Dendritic cell treated with granulocyte-macrophage colony-stimulating factor and Interleukin-4, amounts not matched to agents 40 ng/mL and 50 ng/mL, for 4 days (primary cell): ENCODE measurements at regions not wholly inside any gene's neighbourhood (a gene's known extent, or its start where the extent isn't known, plus 50 kb on each side); places are given as distances from the start of the nearest gene placed in this dataset.

Experiments used
- H3K27ac Mint-ChIP-seq: one replicate; pipeline ENCODE4 v1.8.0; 2022; ENCODE audit warnings: mild to moderate bottlenecking, mixed read lengths
- H3K27me3 Mint-ChIP-seq: one replicate; pipeline ENCODE4 v1.8.0; 2022; ENCODE audit warnings: mild to moderate bottlenecking, mixed read lengths
- H3K36me3 Mint-ChIP-seq: one replicate; pipeline ENCODE4 v1.8.0; 2022; ENCODE audit warnings: low read depth, mixed read lengths
- H3K4me1 Mint-ChIP-seq: one replicate; pipeline ENCODE4 v1.8.0; 2022; ENCODE audit warnings: low read depth, mixed read lengths
- H3K4me3 Mint-ChIP-seq: one replicate; pipeline ENCODE4 v1.8.0; 2022; ENCODE audit warnings: mild to moderate bottlenecking, moderate library complexity, mixed read lengths
- H3K9me3 Mint-ChIP-seq: one replicate; pipeline ENCODE4 v1.8.0; 2022; ENCODE audit warnings: mixed read lengths
- intact Hi-C: fragments of 100-400 bp; cut with micrococcal nuclease; formaldehyde crosslinking; loops from one replicate; pipeline ENCODE4 v1.15.0; 2022

DNA sequence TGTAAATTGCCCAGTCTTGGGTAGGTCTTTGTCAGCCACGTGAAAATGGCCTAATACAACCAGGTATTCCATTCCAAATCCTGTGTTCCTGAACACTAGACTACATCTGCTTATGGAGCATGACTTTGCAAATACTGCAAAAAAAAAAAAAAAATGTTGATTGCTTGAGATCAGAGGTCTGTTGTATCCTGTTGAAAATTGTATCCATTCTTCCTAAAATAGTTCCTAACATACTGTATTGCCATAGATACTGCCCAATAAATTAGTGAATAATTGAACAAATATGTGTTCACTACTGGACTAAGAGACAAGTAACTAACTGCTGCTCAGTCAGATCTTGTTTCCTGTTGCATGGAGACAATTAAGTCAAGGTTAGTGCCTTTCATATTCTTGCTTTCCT lies 164.3 kb upstream of the PABPC4L start:
- intact Hi-C loops: no loop called here
- no peak overlapping the region for H3K27ac Mint-ChIP-seq
- H3K27me3 Mint-ChIP-seq: no peaks in the 10 kb centered on the region
- no peaks in the 10 kb centered on the region for H3K4me1 Mint-ChIP-seq
- no peaks in the 10 kb centered on the region for H3K9me3 Mint-ChIP-seq
- H3K36me3 Mint-ChIP-seq: no peaks in the 10 kb centered on the region
- no peak overlapping the region for H3K4me3 Mint-ChIP-seq

DNA sequence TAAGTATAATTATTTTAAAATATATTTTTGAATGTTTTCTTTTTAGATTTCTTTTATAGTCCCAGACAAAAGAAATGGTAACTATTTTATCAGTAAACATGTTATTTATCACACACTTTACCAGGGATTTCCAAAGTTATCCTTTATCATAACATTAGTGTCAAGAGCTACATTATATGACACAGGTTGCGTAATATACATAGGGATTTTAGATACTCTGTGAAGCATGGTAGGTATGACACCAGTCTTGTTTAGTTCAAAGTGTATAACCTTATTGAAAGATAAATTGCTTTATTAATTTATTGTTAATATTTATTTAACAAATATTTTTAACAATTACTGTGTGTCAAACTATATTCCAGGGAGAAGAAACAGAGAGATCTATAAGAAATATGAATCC lies 163.3 kb upstream of the PABPC4L start:
- intact Hi-C loops: no loop called here
- Mint-ChIP-seq H3K27me3 (no peaks in the 10 kb centered on the region), H3K36me3 (no peaks in the 10 kb centered on the region), H3K4me3 (no peak overlapping the region), H3K27ac (no peak overlapping the region), H3K4me1 (no peaks in the 10 kb centered on the region), H3K9me3 (no peaks in the 10 kb centered on the region)

DNA sequence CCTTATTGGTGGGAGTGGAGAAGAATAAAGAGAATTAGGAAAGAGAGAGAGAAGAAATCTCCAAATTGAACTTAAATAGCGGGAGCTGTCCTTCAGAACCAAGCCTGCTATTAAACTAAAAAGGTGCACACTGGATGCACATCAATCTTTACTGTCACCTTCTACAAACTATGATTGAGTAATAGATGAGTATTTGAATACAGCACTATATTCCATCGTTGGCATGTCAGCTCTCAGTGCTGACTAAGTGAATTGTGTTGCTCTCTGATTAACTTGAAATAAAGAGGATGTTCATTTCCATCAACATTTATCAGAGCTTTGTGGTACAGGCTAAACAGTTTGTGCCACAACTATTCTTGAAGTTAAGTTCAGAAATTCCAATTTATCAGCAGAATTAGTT lies 143.7 kb upstream of the PABPC4L start:
- no peaks in the 10 kb centered on the region for H3K36me3 Mint-ChIP-seq
- intact Hi-C loops: no loop called here
- H3K9me3 Mint-ChIP-seq: no peaks in the 10 kb centered on the region
- H3K27ac Mint-ChIP-seq: no peak overlapping the region
- H3K27me3 Mint-ChIP-seq: no peaks in the 10 kb centered on the region
- no peaks in the 10 kb centered on the region for H3K4me1 Mint-ChIP-seq
- H3K4me3 Mint-ChIP-seq: no peak overlapping the region

DNA sequence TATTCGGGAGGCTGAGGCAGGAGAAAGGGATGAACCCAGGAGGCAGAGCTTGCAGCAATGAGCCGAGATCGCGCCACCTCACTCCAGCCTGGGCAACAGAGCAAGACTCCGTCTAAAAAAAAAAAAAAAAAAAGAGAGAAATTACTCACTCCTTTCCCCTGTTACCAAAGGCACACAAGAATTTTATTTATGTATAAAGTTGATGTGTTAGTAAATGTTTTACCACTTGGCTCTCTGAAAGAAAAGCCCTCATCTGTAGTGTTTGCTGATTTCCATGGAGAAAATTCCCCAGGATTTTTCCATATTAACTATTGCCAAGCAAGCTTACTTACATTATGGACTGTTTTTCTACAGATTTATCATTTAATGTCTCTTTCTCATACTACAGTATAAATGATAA lies 142.1 kb upstream of the PABPC4L start:
- Mint-ChIP-seq H3K4me1 (no peaks in the 10 kb centered on the region), H3K27me3 (no peaks in the 10 kb centered on the region), H3K36me3 (no peaks in the 10 kb centered on the region), H3K27ac (no peak overlapping the region), H3K4me3 (no peak overlapping the region), H3K9me3 (no peaks in the 10 kb centered on the region)
- intact Hi-C loops: no loop called here

DNA sequence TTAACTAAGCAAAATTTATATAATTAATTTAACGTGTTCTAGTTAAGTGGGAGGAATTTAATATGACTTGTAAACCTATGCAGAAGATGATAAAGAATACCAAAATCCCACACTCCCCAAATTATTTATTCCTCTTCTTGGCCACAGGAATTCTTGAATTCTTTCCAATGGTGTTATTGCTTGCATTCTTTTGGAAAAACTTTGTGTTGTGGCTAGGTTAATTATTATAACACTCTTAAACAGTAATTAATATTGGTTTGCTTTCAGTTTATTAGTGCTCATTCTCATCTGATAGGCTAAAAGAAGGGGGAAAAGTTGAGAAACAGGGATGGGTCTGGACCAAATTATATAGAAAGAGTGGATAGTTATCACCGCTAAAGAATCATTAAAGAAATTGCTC lies 141.5 kb upstream of the PABPC4L start:
- no peak overlapping the region for H3K4me3 Mint-ChIP-seq
- no peaks in the 10 kb centered on the region for H3K4me1 Mint-ChIP-seq
- intact Hi-C loops: no loop called here
- no peak overlapping the region for H3K27ac Mint-ChIP-seq
- H3K36me3 Mint-ChIP-seq: no peaks in the 10 kb centered on the region
- no peaks in the 10 kb centered on the region for H3K9me3 Mint-ChIP-seq
- no peaks in the 10 kb centered on the region for H3K27me3 Mint-ChIP-seq

DNA sequence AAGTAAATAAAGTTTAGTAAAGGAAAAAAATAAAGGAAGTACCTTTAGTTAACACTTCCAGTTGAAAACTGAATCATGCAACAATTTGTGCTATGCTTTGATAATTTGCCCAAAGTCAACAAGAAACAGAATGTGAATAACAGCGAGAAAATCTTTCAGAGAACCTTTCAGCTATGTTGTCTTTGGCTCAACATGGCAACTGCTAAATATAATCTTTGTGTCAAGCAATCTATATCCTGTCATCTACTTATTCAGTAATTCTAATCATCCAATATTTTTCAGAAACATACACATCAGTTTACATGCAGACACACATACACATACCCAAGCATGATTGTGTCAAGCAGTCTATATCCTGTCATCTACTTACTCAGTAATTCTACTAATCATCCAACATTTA lies 136.0 kb upstream of the PABPC4L start:
- Mint-ChIP-seq H3K9me3 (no peaks in the 10 kb centered on the region), H3K36me3 (no peaks in the 10 kb centered on the region), H3K27me3 (no peaks in the 10 kb centered on the region), H3K27ac (no peak overlapping the region), H3K4me1 (no peaks in the 10 kb centered on the region), H3K4me3 (no peak overlapping the region)
- intact Hi-C loops: no loop called here

DNA sequence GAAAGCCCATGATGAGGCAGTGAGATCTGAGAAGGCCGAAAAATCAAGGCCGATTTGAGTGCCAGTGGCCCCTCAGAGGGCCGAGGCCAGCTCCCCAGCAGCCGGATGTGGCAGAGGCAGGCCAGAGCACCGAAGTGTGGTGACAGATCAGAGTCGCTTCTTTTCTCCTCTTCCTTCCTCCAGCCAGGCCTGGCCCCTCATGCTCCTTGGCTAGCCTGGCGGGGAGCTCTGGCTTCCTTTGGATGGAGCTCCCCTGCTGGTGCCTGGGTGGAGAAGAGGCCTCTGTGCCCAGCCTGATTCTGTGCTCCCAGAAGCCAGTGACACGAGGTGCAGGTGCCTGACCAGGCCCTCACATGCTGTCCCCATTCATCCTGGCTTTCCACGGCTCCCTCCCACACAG lies 127.2 kb upstream of the PABPC4L start:
- H3K27me3 Mint-ChIP-seq: no peaks in the 10 kb centered on the region
- no peaks in the 10 kb centered on the region for H3K4me1 Mint-ChIP-seq
- intact Hi-C loops: no loop called here
- H3K9me3 Mint-ChIP-seq: peaks cover 11% of the 10 kb centered on the region
- no peak overlapping the region for H3K27ac Mint-ChIP-seq
- H3K4me3 Mint-ChIP-seq: no peak overlapping the region
- H3K36me3 Mint-ChIP-seq: no peaks in the 10 kb centered on the region

- no peaks in the 10 kb centered on the region for H3K27me3 Mint-ChIP-seq
- no peaks in the 10 kb centered on the region for H3K36me3 Mint-ChIP-seq
- no peaks in the 10 kb centered on the region for H3K4me1 Mint-ChIP-seq
- no peak overlapping the region for H3K27ac Mint-ChIP-seq
- no peak overlapping the region for H3K4me3 Mint-ChIP-seq
- H3K9me3 Mint-ChIP-seq: peaks cover 11% of the 10 kb centered on the region
- intact Hi-C loops: no loop called here
Observed at GRCh38 chr4:134327274-134328122, 125.9 kb upstream of the PABPC4L start.

- intact Hi-C loops: no loop called here
- Mint-ChIP-seq H3K27me3 (no peaks in the 10 kb centered on the region), H3K4me1 (no peaks in the 10 kb centered on the region), H3K36me3 (no peaks in the 10 kb centered on the region), H3K4me3 (no peak overlapping the region), H3K27ac (no peak overlapping the region), H3K9me3 (peaks cover 11% of the 10 kb centered on the region)
Observed at GRCh38 chr4:134326866-134327265, 125.3 kb upstream of the PABPC4L start.

GRCh38 chr4:134324179-134324578 lies 122.6 kb upstream of the PABPC4L start:
- no peaks in the 10 kb centered on the region for H3K4me1 Mint-ChIP-seq
- intact Hi-C loops: no loop called here
- H3K9me3 Mint-ChIP-seq: peaks cover 27% of the 10 kb centered on the region
- no peak overlapping the region for H3K4me3 Mint-ChIP-seq
- H3K27ac Mint-ChIP-seq: no peak overlapping the region
- H3K27me3 Mint-ChIP-seq: no peaks in the 10 kb centered on the region
- H3K36me3 Mint-ChIP-seq: no peaks in the 10 kb centered on the region

DNA sequence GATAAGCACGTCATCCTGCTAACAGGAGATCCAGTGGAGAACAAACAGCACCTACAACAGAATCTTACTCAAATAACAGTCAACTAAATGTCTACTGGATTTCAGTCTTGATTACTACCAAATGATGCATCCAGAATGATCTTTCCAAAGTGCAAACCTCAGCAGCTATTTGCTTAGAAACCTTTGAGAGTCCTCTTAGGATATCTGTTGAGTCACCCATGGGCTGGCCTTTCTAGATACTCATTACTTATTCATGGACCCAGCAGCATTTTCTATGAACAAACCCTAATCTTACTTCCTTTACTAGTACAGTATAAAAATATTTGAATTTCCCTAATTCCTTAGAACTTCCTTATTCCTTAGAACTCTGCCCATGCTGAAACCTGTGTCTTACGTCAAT lies 118.5 kb upstream of the PABPC4L start:
- H3K27ac Mint-ChIP-seq: no peak overlapping the region
- H3K4me1 Mint-ChIP-seq: no peaks in the 10 kb centered on the region
- intact Hi-C loops: no loop called here
- no peak overlapping the region for H3K4me3 Mint-ChIP-seq
- no peaks in the 10 kb centered on the region for H3K36me3 Mint-ChIP-seq
- no peaks in the 10 kb centered on the region for H3K27me3 Mint-ChIP-seq
- H3K9me3 Mint-ChIP-seq: peaks cover 15% of the 10 kb centered on the region

- Mint-ChIP-seq H3K36me3 (no peaks in the 10 kb centered on the region), H3K27me3 (no peaks in the 10 kb centered on the region), H3K4me3 (no peak overlapping the region), H3K27ac (no peak overlapping the region), H3K4me1 (no peaks in the 10 kb centered on the region), H3K9me3 (no peaks in the 10 kb centered on the region)
- intact Hi-C loops: no loop called here
Observed at GRCh38 chr4:134313591-134313990, 112.0 kb upstream of the PABPC4L start.

GRCh38 chr4:134309715-134310114 lies 108.1 kb upstream of the PABPC4L start:
- Mint-ChIP-seq H3K27ac (no peak overlapping the region), H3K4me1 (no peaks in the 10 kb centered on the region)
- intact Hi-C loops: no loop called here

DNA sequence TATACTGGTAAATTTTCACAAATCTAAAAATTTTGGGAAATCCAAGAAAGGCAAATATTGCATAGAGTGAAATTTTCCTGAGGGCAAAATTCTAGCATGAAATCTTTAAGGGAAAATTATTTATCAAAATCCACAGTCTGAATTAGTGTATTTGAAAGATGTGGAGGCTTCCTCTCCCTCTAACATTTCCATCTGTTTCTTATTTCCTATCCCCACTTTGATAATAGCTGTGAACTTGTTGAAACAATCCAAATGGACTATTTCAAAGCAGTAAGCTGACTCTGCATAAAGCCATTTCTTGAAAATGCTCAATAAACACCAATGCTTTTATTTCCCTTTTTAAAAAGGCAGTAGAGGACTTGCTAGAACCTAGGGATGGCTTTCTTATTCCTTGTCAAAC lies 107.3 kb upstream of the PABPC4L start:
- no peaks in the 10 kb centered on the region for H3K36me3 Mint-ChIP-seq
- H3K27ac Mint-ChIP-seq: no peak overlapping the region
- intact Hi-C loops: no loop called here
- H3K4me1 Mint-ChIP-seq: no peaks in the 10 kb centered on the region
- no peaks in the 10 kb centered on the region for H3K9me3 Mint-ChIP-seq
- H3K4me3 Mint-ChIP-seq: no peak overlapping the region
- H3K27me3 Mint-ChIP-seq: no peaks in the 10 kb centered on the region

More at GRCh38 chr4:134309715-134310114, 108.1 kb upstream of the PABPC4L start:
- Mint-ChIP-seq H3K9me3 (no peaks in the 10 kb centered on the region), H3K27me3 (no peaks in the 10 kb centered on the region), H3K36me3 (no peaks in the 10 kb centered on the region), H3K4me3 (no peak overlapping the region)

DNA sequence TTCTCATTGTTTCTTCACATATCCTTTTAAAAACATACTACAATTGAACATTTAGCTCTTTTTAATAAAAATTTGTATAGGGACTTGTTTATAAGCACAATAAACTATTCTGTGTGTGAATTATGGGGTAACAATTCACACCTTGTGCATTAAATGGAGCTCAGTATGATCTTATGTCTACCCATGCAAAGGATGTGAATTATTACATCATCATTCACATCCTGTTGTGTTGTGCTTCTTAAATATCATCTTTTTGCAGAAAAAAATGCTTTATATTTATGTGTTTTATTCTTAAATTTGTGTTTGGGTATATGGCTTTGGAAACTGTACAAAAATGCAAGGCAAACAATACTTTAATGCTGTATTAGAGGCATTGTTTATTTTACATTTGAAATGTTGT lies 96.7 kb upstream of the PABPC4L start:
- Mint-ChIP-seq H3K9me3 (peaks cover 14% of the 10 kb centered on the region), H3K4me3 (no peak overlapping the region), H3K36me3 (no peaks in the 10 kb centered on the region), H3K4me1 (no peaks in the 10 kb centered on the region), H3K27me3 (no peaks in the 10 kb centered on the region), H3K27ac (no peak overlapping the region)
- intact Hi-C loops: no loop called here
